GM23338 (cell line): ENCODE measurements at regions not wholly inside any gene's neighbourhood (a gene's known extent, or its start where the extent isn't known, plus 50 kb on each side); places are given as distances from the start of the nearest gene placed in this dataset.

Source experiments
- ATAC-seq: fragments of 200-7000 bp; cut with Tn5 transposase; 3 replicates; pipeline ENCODE4 v1.9.1; 2020
- DNase-seq: peaks from one replicate; pipeline ENCODE4 v3.0.0-alpha.2; 2015; ENCODE audit warnings: low spot score
- H2AFZ ChIP-seq: fragments of 200-600 bp; sonication (generic); 2 replicates; pipeline ENCODE4 v1.8.0; 2016; ENCODE audit warnings: antibody characterized with exemption, mild to moderate bottlenecking, moderate library complexity
- H3F3A ChIP-seq: fragments of 200-600 bp; sonication (generic); replicated peaks from 2 replicates; pipeline ENCODE4 v1.8.0; 2017; ENCODE audit warnings: antibody characterized with exemption, mixed run types, low read depth
- H3K27ac ChIP-seq: fragments of 200-600 bp; sonication (generic); 2 replicates; pipeline ENCODE4 v1.6.1; 2016; ENCODE audit warnings: low read depth
- H3K27me3 ChIP-seq: fragments of 200-600 bp; sonication (generic); 2 replicates; pipeline ENCODE4 v1.8.0; 2016; ENCODE audit warnings: mild to moderate bottlenecking, mixed run types, moderate library complexity; ENCODE audit not compliant: insufficient read depth
- H3K36me3 ChIP-seq: fragments of 200-600 bp; sonication (generic); 2 replicates; pipeline ENCODE4 v1.8.0; 2016; ENCODE audit warnings: mild to moderate bottlenecking; ENCODE audit not compliant: insufficient read depth
- H3K4me1 ChIP-seq: fragments of 200-600 bp; sonication (generic); 2 replicates; pipeline ENCODE4 v1.8.0; 2016; ENCODE audit warnings: mild to moderate bottlenecking, moderate library complexity; ENCODE audit not compliant: insufficient read depth
- H3K4me2 ChIP-seq: fragments of 200-600 bp; sonication (generic); 2 replicates; pipeline ENCODE4 v1.7.1; 2017; ENCODE audit warnings: mixed run types
- H3K4me3 ChIP-seq: fragments of 200-600 bp; sonication (generic); 2 replicates; pipeline ENCODE4 v1.6.1; 2016; ENCODE audit warnings: mixed run types
- H3K79me2 ChIP-seq: fragments of 200-600 bp; sonication (generic); replicated peaks from 2 replicates; pipeline ENCODE4 v1.8.0; 2017; ENCODE audit warnings: mild to moderate bottlenecking; ENCODE audit not compliant: insufficient read depth
- H3K9me2 ChIP-seq: fragments of 200-600 bp; sonication (generic); 2 replicates; pipeline ENCODE4 v1.8.0; 2017; ENCODE audit not compliant: insufficient read depth
- H4K20me1 ChIP-seq: fragments of 200-600 bp; sonication (generic); replicated peaks from 2 replicates; pipeline ENCODE4 v1.8.0; 2017; ENCODE audit warnings: mild to moderate bottlenecking; ENCODE audit not compliant: insufficient read depth
- H3K27ac Mint-ChIP-seq: 2 replicates; pipeline ENCODE4 v1.8.0; 2020; ENCODE audit warnings: inconsistent platforms, mild to moderate bottlenecking, moderate library complexity, mixed read lengths
- H3K27me3 Mint-ChIP-seq: 3 replicates; pipeline ENCODE4 v1.8.0; 2022; ENCODE audit warnings: low read depth, mild to moderate bottlenecking, moderate library complexity, mixed read lengths, inconsistent platforms; ENCODE audit not compliant: insufficient read depth, poor library complexity
- H3K36me3 Mint-ChIP-seq: 3 replicates; pipeline ENCODE4 v1.8.0; 2021; ENCODE audit warnings: low read depth, mild to moderate bottlenecking, inconsistent platforms, moderate library complexity, mixed read lengths
- H3K4me1 Mint-ChIP-seq: 3 replicates; pipeline ENCODE4 v1.8.0; 2020; ENCODE audit warnings: mild to moderate bottlenecking, inconsistent platforms, mixed read lengths
- H3K4me3 Mint-ChIP-seq: 3 replicates; pipeline ENCODE4 v1.8.0; 2021; ENCODE audit warnings: moderate library complexity, mild to moderate bottlenecking, inconsistent platforms, mixed read lengths
- H3K9me3 Mint-ChIP-seq: 3 replicates; pipeline ENCODE4 v1.8.0; 2020; ENCODE audit warnings: moderate library complexity, mild to moderate bottlenecking, inconsistent platforms, mixed read lengths
- EZH2 ChIP-seq: fragments of 200-600 bp; sonication (generic); IDR thresholded peaks from one replicate; pipeline ENCODE4 v1.8.0; 2017; ENCODE audit warnings: antibody characterized with exemption, mild to moderate bottlenecking, low read depth; ENCODE audit not compliant: unreplicated experiment
- JUNB ChIP-seq: IDR thresholded peaks from one replicate; pipeline ENCODE4 v1.6.1; 2016; ENCODE audit warnings: antibody characterized with exemption; ENCODE audit not compliant: unreplicated experiment
- NANOG ChIP-seq: IDR thresholded peaks from 2 replicates; pipeline ENCODE4 v1.6.1; 2016; ENCODE audit warnings: antibody characterized with exemption, borderline replicate concordance
- POLR2AphosphoS5 ChIP-seq: IDR thresholded peaks from 2 replicates; pipeline ENCODE4 v1.6.1; 2016; ENCODE audit warnings: antibody characterized with exemption, low read depth
- STAT1 ChIP-seq: IDR thresholded peaks from one replicate; pipeline ENCODE4 v1.6.1; 2016; ENCODE audit warnings: antibody characterized with exemption; ENCODE audit not compliant: unreplicated experiment
- ZNF114 ChIP-seq: fragments of 250-450 bp; sonication (Bioruptor Pico); IDR thresholded peaks from 2 replicates; pipeline ENCODE4 v1.5.0; 2020; ENCODE audit warnings: mild to moderate bottlenecking, moderate library complexity
- TF ChIP-seq, protein P1 (sequence below), 2 experiments: fragments of 200-600 bp in 1 of 2; sonication (generic) in 1 of 2; conservative IDR thresholded peaks; 2 replicates each; pipeline versions ENCODE4 v1.5.1 to v1.6.1; 2016 to 2017; ENCODE audit warnings: antibody characterized with exemption in 2 of 2, low read depth in 2 of 2, mild to moderate bottlenecking in 2 of 2, moderate library complexity in 1 of 2
- TF ChIP-seq, protein P2 (sequence below): IDR thresholded peaks from one replicate; pipeline ENCODE4 v1.6.1; 2018; ENCODE audit warnings: antibody characterized with exemption; ENCODE audit not compliant: unreplicated experiment

DNA sequence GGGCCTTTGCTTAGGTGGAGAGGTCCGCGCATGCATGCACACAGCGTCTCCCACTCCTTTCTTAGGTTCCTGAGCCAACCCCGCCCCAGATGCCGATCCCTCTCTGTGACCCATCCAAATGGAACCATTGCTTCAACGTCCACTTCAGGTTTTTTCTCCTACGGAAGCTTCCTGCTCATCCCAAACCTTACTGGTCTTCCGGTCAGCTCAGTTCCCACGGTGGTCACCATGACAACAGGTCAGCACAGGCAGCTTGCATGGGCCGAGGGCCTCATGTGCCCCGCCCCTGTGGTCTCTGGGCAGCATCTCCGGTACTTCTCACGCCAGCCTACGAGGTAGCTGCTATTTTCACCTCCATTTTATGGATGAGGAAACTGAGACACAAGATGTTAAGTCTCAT, 163.7 kb downstream of the SOCS6 start:
- no peaks in the 10 kb centered on the region for H3F3A ChIP-seq
- TF ChIP-seq, protein P1, sequence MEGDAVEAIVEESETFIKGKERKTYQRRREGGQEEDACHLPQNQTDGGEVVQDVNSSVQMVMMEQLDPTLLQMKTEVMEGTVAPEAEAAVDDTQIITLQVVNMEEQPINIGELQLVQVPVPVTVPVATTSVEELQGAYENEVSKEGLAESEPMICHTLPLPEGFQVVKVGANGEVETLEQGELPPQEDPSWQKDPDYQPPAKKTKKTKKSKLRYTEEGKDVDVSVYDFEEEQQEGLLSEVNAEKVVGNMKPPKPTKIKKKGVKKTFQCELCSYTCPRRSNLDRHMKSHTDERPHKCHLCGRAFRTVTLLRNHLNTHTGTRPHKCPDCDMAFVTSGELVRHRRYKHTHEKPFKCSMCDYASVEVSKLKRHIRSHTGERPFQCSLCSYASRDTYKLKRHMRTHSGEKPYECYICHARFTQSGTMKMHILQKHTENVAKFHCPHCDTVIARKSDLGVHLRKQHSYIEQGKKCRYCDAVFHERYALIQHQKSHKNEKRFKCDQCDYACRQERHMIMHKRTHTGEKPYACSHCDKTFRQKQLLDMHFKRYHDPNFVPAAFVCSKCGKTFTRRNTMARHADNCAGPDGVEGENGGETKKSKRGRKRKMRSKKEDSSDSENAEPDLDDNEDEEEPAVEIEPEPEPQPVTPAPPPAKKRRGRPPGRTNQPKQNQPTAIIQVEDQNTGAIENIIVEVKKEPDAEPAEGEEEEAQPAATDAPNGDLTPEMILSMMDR (conservative IDR thresholded peaks at IDR 0.05; ENCODE audit: low read depth in 2 of 2) = no peak
- TF ChIP-seq NANOG (no peak), POLR2AphosphoS5 (no peak), ZNF114 (no peak), JUNB (no peak), STAT1 (no peak)
- TF ChIP-seq, protein P2, sequence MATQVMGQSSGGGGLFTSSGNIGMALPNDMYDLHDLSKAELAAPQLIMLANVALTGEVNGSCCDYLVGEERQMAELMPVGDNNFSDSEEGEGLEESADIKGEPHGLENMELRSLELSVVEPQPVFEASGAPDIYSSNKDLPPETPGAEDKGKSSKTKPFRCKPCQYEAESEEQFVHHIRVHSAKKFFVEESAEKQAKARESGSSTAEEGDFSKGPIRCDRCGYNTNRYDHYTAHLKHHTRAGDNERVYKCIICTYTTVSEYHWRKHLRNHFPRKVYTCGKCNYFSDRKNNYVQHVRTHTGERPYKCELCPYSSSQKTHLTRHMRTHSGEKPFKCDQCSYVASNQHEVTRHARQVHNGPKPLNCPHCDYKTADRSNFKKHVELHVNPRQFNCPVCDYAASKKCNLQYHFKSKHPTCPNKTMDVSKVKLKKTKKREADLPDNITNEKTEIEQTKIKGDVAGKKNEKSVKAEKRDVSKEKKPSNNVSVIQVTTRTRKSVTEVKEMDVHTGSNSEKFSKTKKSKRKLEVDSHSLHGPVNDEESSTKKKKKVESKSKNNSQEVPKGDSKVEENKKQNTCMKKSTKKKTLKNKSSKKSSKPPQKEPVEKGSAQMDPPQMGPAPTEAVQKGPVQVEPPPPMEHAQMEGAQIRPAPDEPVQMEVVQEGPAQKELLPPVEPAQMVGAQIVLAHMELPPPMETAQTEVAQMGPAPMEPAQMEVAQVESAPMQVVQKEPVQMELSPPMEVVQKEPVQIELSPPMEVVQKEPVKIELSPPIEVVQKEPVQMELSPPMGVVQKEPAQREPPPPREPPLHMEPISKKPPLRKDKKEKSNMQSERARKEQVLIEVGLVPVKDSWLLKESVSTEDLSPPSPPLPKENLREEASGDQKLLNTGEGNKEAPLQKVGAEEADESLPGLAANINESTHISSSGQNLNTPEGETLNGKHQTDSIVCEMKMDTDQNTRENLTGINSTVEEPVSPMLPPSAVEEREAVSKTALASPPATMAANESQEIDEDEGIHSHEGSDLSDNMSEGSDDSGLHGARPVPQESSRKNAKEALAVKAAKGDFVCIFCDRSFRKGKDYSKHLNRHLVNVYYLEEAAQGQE = no peak
- peaks cover 46% of the 10 kb centered on the region for H3K4me1 Mint-ChIP-seq
- peaks cover 24% of the 10 kb centered on the region for H3K4me1 ChIP-seq
- no peaks in the 10 kb centered on the region for H3K36me3 ChIP-seq
- H3K27ac ChIP-seq = no peak overlapping the region
- no peaks in the 10 kb centered on the region for H4K20me1 ChIP-seq
- no peak overlapping the region for H3K4me3 ChIP-seq
- peaks cover 11% of the 10 kb centered on the region for H3K27me3 Mint-ChIP-seq
- H3K9me2 ChIP-seq = 0 out of 2 replicates have a peak, but pooled peaks cover 3% of the 10 kb centered on the region
- no peak overlapping the region for H3K4me3 Mint-ChIP-seq
- no peaks in the 10 kb centered on the region for H3K36me3 Mint-ChIP-seq
- ATAC-seq (no peak; the same call in 2 of the 3 replicates), DNase-seq (peak; percentile 24)
- no peak overlapping the region for H3K4me2 ChIP-seq
- no peaks in the 10 kb centered on the region for H3K79me2 ChIP-seq
- no peaks in the 10 kb centered on the region for H3K27me3 ChIP-seq
- no peak overlapping the region for H2AFZ ChIP-seq
- no peak overlapping the region for H3K27ac Mint-ChIP-seq
- no peaks in the 10 kb centered on the region for H3K9me3 Mint-ChIP-seq

DNA sequence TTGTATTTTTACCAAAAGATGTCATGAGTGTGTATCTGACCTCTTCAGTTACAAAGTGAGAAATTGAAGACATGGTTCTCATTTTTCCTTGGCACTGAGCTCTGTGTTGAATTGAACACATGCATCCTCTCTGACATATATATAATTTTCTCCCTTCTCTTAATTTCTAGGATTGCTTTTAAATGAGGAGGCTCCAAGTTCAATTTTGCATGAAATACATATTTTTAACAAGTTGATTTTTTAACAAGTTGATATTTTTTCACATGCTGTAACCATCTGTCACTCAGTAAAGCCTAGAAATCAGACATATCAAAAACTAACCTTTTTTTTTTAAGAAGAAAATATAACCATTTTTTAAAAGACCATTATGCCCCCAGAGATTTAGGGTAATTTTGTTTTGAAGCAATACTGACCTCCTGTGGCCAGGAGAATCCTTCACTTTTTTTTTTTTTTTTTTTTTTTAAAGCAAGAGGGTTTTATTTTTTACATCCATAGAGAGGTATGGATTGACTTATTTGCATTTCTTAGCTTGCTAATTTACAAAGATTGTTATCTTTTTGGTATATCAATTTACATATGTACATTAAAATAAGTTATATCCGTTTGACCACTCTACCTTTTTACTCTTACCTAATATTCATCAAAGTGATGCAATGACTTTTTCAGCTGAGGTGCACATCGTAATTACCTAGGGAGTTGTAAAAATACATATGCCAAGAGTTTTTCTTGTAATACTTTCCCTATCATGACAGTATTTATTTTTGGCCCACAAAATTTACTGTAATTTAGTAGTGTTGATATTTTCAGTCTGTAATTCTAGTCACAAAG, 161.8 kb downstream of the SOCS6 start:
- no peaks in the 10 kb centered on the region for H3K27me3 ChIP-seq
- Mint-ChIP-seq H3K27ac (no peak overlapping the region), H3K36me3 (no peaks in the 10 kb centered on the region), H3K4me3 (no peak overlapping the region), H3K9me3 (no peaks in the 10 kb centered on the region; the same call in 2 of the 3 replicates), H3K27me3 (peaks cover 11% of the 10 kb centered on the region), H3K4me1 (peaks cover 40% of the 10 kb centered on the region)
- H3K4me1 ChIP-seq = peaks cover 21% of the 10 kb centered on the region
- 0 out of 2 replicates have a peak, but pooled peaks cover 3% of the 10 kb centered on the region for H3K9me2 ChIP-seq
- no peak overlapping the region for H3K27ac ChIP-seq
- no peak for TF ChIP-seq EZH2
- TF ChIP-seq, protein P1 (conservative IDR thresholded peaks at IDR 0.05; ENCODE audit: low read depth in 2 of 2) = peak; percentile 46 to 75; a peak in 3 of 4 replicates
- no peaks in the 10 kb centered on the region for H3F3A ChIP-seq
- no peak overlapping the region for H2AFZ ChIP-seq
- DNase-seq (peak; percentile 41), ATAC-seq (no peak)
- H3K4me2 ChIP-seq = no peak overlapping the region
- H4K20me1 ChIP-seq = no peaks in the 10 kb centered on the region
- H3K4me3 ChIP-seq = no peak overlapping the region
- H3K36me3 ChIP-seq = no peaks in the 10 kb centered on the region
- H3K79me2 ChIP-seq = no peaks in the 10 kb centered on the region
